GM19328 (cell line): ENCODE measurements at regions not wholly inside any gene's neighbourhood (a gene's known extent, or its start where the extent isn't known, plus 50 kb on each side); places are given as distances from the start of the nearest gene placed in this dataset.
"Not testable (repeated sequence)": the region's sequence is repeated elsewhere in the genome, so short reads cannot be mapped to it uniquely, and the experiment has no call there.

Experiments
- ATAC-seq: cut with Tn5 transposase; IDR thresholded peaks from one replicate; pipeline ENCODE4 v1.9.1; 2021; ENCODE audit warnings: mild to moderate bottlenecking, moderate library complexity; ENCODE audit not compliant: unreplicated experiment

DNA sequence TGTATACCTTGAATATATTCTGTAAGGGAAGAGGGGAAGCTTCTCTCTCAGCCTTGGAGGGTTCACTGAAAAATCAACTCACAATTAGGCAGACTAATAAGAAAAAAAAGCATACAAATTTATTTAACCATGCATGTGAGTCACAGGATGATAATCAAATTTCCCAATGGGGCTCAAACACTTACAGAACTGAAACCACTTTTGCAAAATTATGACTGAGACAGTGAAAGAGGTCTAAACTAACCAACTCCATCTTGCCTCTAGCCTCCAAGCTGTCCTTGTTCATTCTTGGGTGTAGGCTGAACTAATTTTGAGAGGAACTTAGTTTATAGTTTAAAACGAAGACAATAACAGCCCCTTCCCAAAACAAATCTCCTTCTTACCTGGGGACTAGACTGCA lies 618.3 kb upstream of the AUTS2 start:
- no peak for ATAC-seq

DNA sequence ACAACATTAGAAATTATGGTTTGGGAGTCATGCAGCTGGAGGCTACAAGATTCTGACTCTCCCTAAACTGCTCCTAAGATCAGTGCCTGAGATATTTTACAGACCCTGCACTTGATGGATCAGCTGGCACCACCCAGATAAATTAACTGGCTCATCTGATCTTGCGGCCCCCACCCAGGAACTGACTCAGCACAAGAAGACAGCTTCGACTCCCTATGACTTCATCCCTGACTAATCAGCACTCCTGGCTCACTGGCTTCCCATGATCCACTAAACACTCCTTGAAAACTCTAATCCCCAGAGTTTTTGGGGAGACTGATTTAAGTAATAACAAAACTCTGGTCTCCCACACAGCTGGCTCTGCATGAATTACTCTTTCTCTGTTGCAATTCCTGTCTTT lies 617.8 kb upstream of the AUTS2 start:
- not testable (repeated sequence) for ATAC-seq

DNA sequence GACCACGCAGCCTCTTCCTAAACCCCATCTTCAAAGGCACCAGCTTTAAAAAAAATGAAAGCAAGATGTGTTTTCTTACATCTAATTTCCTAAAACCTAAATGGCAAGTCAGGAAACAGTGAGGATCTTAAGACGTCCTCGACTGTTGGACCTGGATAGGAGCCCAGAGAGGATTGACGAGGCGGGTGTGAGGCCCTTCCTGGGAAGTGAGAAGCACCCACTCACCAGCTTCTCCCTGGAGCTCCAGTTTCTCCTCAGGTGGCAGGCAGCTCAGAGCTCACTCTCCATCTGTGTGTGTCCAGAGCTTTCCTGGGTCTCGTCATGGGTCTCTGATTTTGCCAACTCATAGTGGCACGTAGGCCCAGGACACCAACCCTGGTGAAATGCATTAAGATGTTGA lies 614.0 kb upstream of the AUTS2 start:
- ATAC-seq: no peak

DNA sequence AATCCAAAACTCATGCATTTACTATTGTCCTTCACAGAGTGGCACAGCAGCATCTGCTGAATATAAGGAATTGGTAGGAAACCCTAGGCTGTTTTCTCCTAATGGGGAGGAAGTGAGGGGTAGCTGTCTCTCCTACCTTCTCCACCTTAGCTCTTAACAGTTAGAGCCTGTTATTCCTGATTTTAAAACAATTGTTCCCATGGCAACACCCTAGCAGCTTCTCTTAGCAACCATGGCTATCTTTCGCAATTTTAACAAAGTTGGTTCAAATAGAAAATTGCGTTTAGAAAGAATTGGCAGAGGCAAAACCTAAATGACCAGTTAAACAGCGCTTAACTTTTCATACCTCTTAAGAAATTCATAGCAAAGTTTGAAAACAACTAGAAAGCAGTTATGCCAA lies 603.4 kb upstream of the AUTS2 start:
- no peak for ATAC-seq

DNA sequence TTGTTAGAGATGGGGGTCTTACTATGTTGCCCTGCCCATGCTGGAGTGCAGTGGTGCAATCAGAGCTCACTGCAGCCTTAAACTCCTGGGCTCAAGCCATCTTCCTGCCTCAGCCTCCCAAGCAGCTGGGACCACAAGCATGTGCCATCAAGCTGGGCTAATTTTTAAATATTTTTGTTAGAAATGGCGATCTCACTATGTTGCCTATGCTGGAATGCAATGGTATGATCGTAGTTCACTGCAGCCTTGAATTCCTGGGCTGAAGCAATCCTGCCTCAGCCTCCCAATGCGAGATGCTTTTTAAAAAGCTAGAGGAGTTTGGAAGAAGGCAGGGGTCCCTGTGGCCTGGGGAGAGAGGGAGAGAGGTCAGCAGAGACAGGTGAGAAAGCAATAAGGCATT lies 600.1 kb upstream of the AUTS2 start:
- ATAC-seq: no peak

DNA sequence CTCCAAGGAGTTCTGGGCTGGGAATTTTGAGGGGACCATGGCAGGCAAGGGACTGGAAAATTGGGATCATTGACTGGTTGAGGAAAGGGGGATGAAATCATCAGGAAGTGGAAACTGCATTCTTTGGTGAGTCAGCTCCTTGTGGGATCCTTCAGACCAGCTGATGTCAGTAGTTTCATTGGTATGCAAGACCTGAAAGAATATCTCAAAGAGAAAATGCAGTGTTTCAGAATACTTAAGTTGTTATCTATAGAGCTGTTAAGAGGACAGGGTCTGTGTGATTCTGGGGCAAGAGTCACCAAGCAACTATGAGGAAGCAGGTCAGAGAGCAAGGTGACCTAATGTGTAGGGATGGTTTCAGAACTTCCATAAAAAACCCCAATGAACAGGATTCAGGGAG lies 595.9 kb upstream of the AUTS2 start:
- ATAC-seq: no peak

DNA sequence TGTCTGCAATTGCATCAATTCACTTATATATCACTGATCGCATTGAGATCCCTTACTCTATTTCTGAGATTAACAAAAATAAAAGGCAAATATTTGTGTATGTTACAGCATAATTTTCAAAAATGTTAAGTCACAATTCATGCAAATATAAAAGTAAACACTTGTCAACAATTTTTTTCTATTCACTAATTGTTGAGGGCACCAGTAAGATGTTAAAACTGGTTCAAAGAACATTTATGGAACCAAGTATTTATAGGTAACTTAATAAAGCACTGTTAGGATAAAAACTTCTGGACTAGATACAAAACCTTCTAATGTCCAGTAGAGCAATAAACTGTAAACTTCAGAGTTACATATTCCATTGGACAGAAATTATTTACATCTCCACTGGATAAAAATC lies 586.1 kb upstream of the AUTS2 start:
- no peak for ATAC-seq

DNA sequence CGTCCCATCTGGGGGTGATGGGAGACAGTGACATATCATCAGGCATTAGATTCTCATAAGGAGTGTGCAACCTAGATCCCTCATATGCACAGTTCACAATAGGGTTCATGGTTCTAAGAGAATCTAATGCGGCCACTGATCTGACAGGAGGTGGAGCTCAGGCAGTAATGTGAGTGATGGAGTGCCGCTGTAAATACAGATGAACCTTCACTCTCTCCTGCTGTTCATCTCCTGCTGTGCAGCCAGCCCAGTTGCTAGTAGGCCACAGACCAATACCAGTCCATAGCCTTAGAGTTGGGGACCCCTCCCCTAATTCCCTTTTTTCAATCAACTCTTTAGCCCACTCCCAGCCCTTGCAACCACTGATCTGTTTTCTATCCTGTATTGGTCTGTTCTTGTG lies 581.1 kb upstream of the AUTS2 start:
- ATAC-seq: no peak

DNA sequence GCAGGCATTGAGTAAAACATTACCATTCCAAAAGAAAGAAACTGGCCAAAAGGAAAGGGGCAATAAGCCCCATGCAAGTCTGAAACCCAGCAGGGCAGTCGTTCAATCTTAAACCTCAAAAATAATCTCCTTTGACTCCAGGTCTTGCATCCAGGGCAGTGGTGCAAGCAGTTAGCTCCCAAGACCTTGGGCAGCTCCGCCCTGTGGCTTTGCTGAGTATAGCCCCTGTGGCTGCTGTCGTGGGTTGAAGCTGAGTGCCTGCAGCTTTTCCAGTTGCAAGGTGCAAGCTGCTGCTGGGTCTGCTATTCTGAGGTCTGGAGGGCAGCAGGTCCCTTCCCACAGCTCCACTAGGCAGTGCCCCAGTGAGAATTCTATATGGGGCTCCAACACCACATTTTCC lies 580.1 kb upstream of the AUTS2 start:
- no peak for ATAC-seq

DNA sequence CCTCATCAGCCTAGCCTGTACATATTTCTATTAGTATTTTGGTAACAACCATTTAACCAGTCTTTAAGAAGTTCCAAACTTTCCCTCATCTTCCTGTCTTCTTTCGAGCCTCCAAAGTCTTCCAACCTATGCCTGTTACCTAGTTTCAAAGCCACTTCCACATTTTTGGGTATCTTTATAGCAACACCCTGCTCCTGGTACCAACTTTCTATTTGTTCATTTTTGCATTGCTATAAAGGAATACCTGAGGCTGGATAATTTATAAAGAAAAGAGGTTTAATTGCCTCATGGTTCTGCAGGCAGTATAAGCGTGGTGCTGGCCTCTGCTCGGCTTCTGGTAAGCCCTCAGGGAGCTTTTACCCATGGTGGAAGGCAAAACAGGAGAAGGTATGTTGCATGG lies 578.8 kb upstream of the AUTS2 start:
- ATAC-seq: no peak

DNA sequence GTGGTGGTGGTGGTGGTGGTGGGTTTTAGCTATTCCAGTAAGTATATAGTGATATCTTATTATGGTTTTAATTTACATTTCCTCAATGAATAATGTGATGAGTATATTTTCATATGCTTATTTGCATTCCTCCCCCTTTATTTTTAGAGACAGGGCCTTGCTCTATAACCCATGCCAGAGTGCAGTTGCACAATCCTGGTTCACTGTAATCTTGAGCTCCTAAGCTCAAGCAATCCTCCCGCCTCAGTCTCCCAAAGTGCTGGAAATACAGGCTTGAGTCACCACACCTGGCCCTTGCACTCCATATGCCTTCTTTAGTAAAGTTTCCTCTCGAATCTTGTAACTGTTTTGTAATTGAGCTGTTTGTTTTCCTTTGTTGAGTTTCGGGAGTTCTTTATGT lies 577.7 kb upstream of the AUTS2 start:
- ATAC-seq: no peak

DNA sequence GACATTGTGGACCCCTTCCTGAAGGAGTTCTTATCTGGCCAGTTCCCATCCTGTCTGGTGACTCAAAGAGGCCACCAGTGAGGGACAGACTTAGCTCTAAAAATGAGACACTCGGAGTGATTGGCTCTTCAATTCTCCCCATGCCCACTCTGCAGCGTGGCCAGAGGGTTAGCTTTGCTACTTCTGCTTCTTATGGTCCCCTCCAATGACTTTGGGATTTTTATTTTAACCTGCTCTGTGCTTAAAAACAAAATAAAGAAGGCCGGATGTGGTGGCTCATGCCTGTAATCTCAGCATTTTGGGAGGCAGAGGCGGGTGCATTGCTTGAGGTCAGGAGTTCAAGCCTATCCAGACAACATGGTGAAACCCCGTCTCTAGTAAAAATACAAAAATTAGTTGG lies 573.0 kb upstream of the AUTS2 start:
- no peak for ATAC-seq

DNA sequence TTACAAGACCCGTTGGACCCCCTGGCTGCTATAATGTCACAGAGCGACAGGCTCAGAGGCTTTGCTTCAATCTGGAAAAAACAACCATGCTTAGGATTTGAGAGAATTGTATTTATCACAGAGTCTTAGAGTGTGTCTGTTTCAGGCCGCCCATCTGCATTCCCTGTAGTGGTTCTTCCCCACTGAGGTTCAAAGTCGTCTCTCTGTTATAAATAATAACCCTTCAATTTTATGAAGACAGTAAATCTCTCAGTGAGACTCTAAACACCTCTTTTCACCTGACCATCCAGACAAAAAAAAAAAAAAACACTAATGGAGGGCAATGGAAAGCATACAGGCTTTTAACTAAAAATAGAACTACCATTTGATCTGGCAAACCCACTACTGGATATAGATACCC lies 565.4 kb upstream of the AUTS2 start:
- no peak for ATAC-seq

DNA sequence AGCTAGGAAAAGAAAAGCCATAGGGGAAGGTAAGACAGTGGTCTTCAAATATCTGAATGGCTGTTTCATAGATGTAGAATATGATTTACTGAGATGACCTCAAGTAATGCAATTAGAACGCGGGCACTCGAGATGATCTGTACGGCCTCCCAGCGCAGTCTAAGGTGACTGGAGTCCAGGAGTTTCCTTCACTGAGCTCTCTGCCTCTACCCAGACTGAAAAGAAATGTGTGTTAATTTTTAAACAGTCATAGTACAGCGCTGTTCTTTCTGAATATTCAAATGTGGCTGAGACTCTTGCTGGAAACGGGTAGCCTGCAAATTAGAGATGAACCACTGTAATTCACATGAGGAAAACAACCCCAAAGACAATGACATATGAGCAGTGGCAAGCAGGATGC lies 562.4 kb upstream of the AUTS2 start:
- ATAC-seq: no peak

DNA sequence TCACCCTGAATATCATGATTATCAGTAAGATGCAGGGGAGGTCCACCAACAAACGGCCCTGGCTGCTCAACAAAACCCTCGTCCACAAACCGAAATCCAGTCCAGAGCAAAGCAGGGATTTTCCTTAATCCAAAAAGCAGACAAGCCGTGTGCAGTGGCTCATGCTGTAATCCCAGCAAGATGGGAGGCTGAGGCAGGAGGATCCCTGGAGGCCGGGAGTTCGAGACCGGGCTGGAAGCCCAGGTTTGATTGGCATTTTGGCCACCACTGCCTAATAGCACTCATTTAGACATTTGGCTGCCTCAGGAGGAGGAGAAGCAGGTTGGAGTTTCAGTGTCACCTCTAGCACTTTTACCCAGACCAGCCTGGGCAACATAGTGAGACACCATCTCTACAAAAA lies 562.0 kb upstream of the AUTS2 start:
- ATAC-seq: no peak

DNA sequence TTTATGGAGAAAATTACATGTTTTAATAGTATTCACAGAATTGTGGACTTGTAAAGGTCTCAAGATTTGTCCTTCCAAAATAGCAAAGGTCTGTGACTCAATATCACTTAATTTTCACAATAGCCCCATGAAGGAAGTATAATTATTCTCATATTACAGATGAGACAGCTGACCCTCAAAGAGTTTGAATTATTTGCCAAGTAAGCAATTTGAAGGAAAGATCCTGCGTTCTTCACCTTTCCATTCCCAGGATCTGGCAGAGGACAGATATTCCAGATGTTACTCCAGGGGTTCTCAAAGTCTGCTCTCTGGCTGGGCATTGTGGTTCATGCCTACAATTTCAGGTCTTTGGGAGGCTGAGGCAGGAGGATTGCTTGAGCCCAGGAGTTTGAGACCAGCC lies 559.4 kb upstream of the AUTS2 start:
- ATAC-seq: no peak

DNA sequence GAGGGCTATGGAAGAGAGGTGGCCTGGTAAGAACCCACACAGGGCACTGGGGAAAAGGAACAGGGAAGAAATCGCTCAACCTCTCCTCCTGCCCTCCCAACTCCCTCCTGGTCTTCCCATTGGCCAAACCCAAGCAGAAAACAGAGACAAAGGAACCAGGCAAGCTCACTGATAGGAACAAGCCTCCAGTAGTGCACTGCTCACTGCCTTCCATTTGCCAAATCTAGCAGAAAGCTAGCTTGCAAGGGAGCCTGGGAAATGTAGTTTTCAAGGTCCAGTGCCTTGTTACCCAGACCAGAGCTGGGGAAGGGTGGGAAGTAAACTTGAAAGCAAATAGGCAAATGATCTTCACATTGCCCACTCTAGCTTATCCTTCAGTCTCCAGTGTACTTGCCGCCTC lies 556.1 kb upstream of the AUTS2 start:
- ATAC-seq: no peak

DNA sequence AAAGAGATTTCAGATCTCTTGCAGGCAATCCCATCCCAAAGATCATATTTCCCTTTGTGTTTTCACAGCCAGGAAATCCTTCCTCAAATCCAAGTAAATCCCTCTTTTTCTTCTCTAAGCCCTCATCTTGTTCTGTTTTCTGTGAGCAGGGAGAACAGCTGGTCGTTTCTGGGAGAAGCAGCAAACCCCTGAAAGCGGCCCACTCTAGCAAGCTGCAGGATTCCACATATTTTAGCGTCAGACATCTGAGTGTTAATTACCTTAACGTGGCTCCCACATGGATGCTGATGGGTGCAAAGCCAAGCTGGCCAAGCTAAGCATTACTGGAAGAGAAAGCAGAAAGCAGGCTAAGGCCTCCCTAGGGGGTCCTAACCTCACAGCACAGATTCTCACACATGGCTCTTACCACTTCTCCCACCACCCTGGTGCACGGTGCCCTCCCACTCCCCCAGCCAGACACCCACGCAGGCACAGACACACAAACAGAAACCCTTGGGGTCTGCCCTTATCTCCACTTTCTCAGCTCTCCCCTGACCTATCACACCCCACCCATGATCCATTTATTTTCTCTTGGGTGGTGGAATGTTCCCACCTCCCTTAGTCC lies 551.0 kb upstream of the AUTS2 start:
- ATAC-seq: no peak

DNA sequence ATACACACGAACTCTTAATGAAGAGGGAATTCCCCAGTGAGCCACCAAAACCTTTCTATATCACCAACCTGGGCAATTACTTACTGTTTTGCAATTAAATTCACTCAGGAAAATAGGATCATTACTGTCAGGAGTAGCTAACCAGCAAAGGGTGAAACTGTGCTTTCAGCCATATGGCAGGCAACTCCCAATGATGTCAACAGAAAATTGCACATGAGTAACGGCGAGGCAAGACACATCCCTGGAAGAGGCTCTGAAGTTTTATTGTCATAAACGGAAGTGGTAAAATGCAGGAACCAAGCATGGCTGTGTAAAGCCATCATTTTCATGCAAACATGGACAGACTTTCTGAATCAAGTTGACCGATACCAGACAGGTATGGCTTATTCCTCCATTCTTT lies 548.9 kb upstream of the AUTS2 start:
- ATAC-seq: no peak

DNA sequence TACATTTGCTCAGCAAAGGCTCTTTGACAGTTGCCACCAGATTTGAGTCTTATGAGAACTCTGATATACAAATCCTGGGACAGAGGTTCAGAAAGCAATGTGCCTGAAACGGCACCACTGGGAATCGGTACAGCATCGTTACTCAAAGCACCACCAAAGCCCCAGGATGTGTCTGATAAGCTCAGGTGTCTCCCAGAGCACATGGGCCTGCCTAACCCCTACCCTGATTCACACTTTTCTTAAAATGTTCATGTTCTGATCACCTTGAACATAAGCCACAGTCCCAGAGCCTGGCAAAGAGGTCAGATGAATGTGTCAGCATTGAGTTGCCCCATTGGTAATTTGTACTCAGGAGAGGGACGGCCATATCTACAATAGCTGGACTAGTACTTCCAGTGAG lies 545.8 kb upstream of the AUTS2 start:
- no peak for ATAC-seq

DNA sequence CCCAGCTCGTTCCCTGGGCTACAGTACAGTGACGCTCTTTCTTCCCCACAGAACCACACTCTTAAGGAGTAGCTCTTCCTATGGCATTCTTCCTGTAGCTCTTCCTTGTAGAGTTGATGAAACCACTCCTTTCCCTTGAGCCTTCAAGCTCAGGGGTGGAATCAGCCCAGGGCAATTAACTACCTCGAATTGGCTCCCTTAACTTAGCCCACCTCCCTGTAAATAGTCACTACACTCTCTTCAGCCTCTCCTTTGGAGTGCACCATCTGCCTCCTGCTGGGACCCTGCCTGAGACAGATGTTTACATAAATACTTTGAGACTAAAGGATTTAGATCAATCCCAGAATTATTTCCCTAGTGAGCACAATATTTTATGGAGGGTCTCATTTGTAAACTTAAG lies 537.8 kb upstream of the AUTS2 start:
- ATAC-seq: no peak

DNA sequence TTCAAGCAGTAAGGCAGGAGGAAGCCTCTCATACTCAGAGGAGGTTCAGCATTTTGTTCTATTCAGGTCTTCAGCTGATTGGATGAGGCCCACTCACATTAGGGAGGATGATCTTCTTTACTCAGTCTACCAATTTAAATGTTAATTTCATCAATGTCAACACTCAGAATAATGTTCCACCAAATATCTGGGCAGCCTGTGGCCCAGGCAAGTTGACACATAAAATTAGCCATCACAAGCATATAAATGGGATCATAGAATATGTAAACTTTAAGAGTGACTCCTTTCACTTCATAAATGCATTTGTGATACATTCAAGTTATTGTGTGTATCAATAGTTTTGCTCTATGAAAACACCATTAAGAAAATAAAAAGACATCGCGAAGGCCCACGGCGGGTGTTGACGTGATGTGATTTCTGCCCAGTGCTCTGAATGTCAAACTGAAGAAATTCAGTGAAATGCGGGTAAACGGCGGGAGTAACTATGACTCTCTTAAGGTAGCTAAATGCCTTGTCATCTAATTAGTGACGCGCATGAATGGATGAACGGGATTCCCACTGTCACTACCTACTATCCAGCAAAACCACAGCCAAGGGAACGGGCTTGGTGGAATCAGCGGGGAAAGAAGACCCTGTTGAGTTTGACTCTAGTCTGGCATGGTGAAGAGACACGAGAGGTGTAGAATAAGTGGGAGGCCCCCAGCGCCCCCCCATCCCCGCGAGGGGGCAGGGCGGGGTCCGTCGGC lies 536.1 kb upstream of the AUTS2 start:
- ATAC-seq: no peak

DNA sequence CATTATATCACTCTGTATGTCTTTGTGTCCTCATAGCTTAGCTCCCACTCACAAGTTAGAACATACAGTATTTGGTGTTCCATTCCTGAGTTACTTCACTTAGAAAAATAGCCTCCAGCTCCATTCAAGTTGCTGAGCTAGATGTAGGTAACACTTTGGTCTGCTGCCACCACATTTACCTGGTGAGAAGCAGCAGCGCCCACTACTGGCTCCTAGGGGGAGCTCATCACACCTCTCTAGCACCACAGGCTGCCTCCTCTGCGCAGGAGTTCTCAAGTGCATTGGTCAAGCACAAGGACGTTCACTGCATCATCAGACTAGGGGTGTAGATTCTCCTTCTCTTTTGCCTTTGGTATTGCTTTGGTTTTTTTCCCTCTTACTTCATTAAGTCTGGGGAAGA lies 530.9 kb upstream of the AUTS2 start:
- ATAC-seq: no peak
